H9 (cell line): ENCODE measurements at regions not wholly inside any gene's neighbourhood (a gene's known extent, or its start where the extent isn't known, plus 50 kb on each side); places are given as distances from the start of the nearest gene placed in this dataset.

Experiments used
- DNase-seq: peaks from one replicate; pipeline ENCODE4 v3.0.0-alpha.2; 2017
- H2AFZ ChIP-seq: one replicate; pipeline ENCODE4 v1.6.1; 2013; ENCODE audit warnings: mild to moderate bottlenecking, low read length, control low read depth, moderate library complexity
- H2AK5ac ChIP-seq: 2 replicates; pipeline ENCODE4 v1.6.1; 2013; ENCODE audit warnings: low read length, control low read depth, mixed read lengths; ENCODE audit not compliant: insufficient read length
- H2BK120ac ChIP-seq: one replicate; pipeline ENCODE4 v1.6.1; 2013; ENCODE audit warnings: low read depth, mild to moderate bottlenecking, low read length, control low read depth, inconsistent platforms; ENCODE audit not compliant: poor library complexity, severe bottlenecking
- H2BK12ac ChIP-seq: 2 replicates; pipeline ENCODE4 v1.6.1; 2013; ENCODE audit warnings: low read length, control low read depth, mixed read lengths, low read depth; ENCODE audit not compliant: insufficient read length
- H2BK15ac ChIP-seq: 2 replicates; pipeline ENCODE4 v1.6.1; 2013; ENCODE audit warnings: low read depth, low read length, control low read depth
- H2BK20ac ChIP-seq: one replicate; pipeline ENCODE4 v1.6.1; 2013; ENCODE audit warnings: low read depth, mild to moderate bottlenecking, low read length, control low read depth, inconsistent platforms; ENCODE audit not compliant: poor library complexity, severe bottlenecking
- H2BK5ac ChIP-seq: 2 replicates; pipeline ENCODE4 v1.6.1; 2013; ENCODE audit warnings: low read length, control low read depth, mixed read lengths; ENCODE audit not compliant: insufficient read length
- H3K14ac ChIP-seq: 2 replicates; pipeline ENCODE4 v1.6.1; 2013; ENCODE audit warnings: low read length, control low read depth; ENCODE audit not compliant: insufficient read depth
- H3K18ac ChIP-seq: 2 replicates; pipeline ENCODE4 v1.6.1; 2013; ENCODE audit warnings: low read depth, mild to moderate bottlenecking, mixed read lengths, low read length, control low read depth; ENCODE audit not compliant: insufficient read length
- H3K23ac ChIP-seq: 2 replicates; pipeline ENCODE4 v1.6.1; 2013; ENCODE audit warnings: low read length, control low read depth, mixed read lengths, low read depth; ENCODE audit not compliant: insufficient read length
- H3K23me2 ChIP-seq: 2 replicates; pipeline ENCODE4 v1.6.1; 2013; ENCODE audit warnings: low read depth, mild to moderate bottlenecking, mixed read lengths, low read length, control low read depth; ENCODE audit not compliant: insufficient read length, poor library complexity, severe bottlenecking
- H3K27ac ChIP-seq: 2 replicates; pipeline ENCODE4 v1.5.1; 2013; ENCODE audit warnings: low read length, control low read depth, mixed read lengths, low read depth; ENCODE audit not compliant: insufficient read length
- H3K27me3 ChIP-seq: 2 replicates; pipeline ENCODE4 v1.6.1; 2013; ENCODE audit warnings: low read length, control low read depth, inconsistent platforms; ENCODE audit not compliant: insufficient read depth
- H3K4ac ChIP-seq: 2 replicates; pipeline ENCODE4 v1.6.1; 2013; ENCODE audit warnings: low read depth, mild to moderate bottlenecking, control low read depth, inconsistent platforms, low read length, moderate library complexity
- H3K4me1 ChIP-seq: 2 replicates; pipeline ENCODE4 v1.6.1; 2013; ENCODE audit warnings: low read length, control low read depth, inconsistent platforms; ENCODE audit not compliant: insufficient read depth
- H3K4me2 ChIP-seq: 2 replicates; pipeline ENCODE4 v1.6.1; 2013; ENCODE audit warnings: low read length, control low read depth, mixed read lengths; ENCODE audit not compliant: insufficient read length, insufficient read depth
- H3K56ac ChIP-seq: 2 replicates; pipeline ENCODE4 v1.6.1; 2013; ENCODE audit warnings: low read depth, mild to moderate bottlenecking, mixed read lengths, low read length, control low read depth; ENCODE audit not compliant: insufficient read length
- H3K79me1 ChIP-seq: 2 replicates; pipeline ENCODE4 v1.6.1; 2013; ENCODE audit warnings: low read depth, mild to moderate bottlenecking, moderate library complexity, low read length, control low read depth, inconsistent platforms; ENCODE audit not compliant: insufficient read depth, poor library complexity, severe bottlenecking
- H3K79me2 ChIP-seq: 2 replicates; pipeline ENCODE4 v1.6.1; 2013; ENCODE audit warnings: low read length, control low read depth, inconsistent platforms; ENCODE audit not compliant: insufficient read depth
- H3K9ac ChIP-seq: 2 replicates; pipeline ENCODE4 v1.6.1; 2013; ENCODE audit warnings: low read length, control low read depth, mixed read lengths; ENCODE audit not compliant: insufficient read length; ENCODE audit errors: extremely low read depth
- H3K9me3 ChIP-seq: one replicate; pipeline ENCODE4 v1.6.1; 2013; ENCODE audit warnings: low read depth, low read length, inconsistent platforms; ENCODE audit not compliant: control insufficient read depth
- H3T11ph ChIP-seq: one replicate; pipeline ENCODE4 v1.6.1; 2013; ENCODE audit warnings: mild to moderate bottlenecking, low read length, control low read depth, inconsistent platforms
- H4K20me1 ChIP-seq: one replicate; pipeline ENCODE4 v1.6.1; 2013; ENCODE audit not compliant: control insufficient read depth, insufficient read length, insufficient read depth
- H4K5ac ChIP-seq: 2 replicates; pipeline ENCODE4 v1.6.1; 2013; ENCODE audit warnings: low read depth, mild to moderate bottlenecking, mixed read lengths, low read length, control low read depth; ENCODE audit not compliant: insufficient read length
- H4K8ac ChIP-seq: replicated peaks from 2 replicates; pipeline ENCODE4 v1.6.1; 2013; ENCODE audit warnings: low read length, control low read depth, mixed read lengths, low read depth; ENCODE audit not compliant: insufficient read length
- H4K91ac ChIP-seq: 2 replicates; pipeline ENCODE4 v1.6.1; 2013; ENCODE audit warnings: low read depth, mild to moderate bottlenecking, moderate library complexity, mixed read lengths, low read length, control low read depth; ENCODE audit not compliant: insufficient read length
- H3K27ac Mint-ChIP-seq, 3 experiments: 2 replicates in 2 of 3; 3 replicates in 1 of 3; pipeline ENCODE4 v1.8.0; 2020 to 2021; ENCODE audit warnings: mixed read lengths in 3 of 3, mild to moderate bottlenecking in 1 of 3, moderate library complexity in 1 of 3
- H3K27me3 Mint-ChIP-seq: 2 replicates; pipeline ENCODE4 v1.8.0; 2021; ENCODE audit warnings: low read depth, mild to moderate bottlenecking, moderate library complexity, mixed read lengths
- H3K36me3 Mint-ChIP-seq, 3 experiments: 2 replicates in 2 of 3; 3 replicates in 1 of 3; pipeline ENCODE4 v1.8.0; 2020 to 2021; ENCODE audit warnings: low read depth in 3 of 3, mixed read lengths in 3 of 3; ENCODE audit not compliant: insufficient read depth in 1 of 3
- H3K4me1 Mint-ChIP-seq, 2 experiments: 2 replicates each; pipeline ENCODE4 v1.8.0; 2020; ENCODE audit warnings: mixed read lengths in 2 of 2
- H3K4me3 Mint-ChIP-seq, 2 experiments: 2 replicates in 1 of 2; 3 replicates in 1 of 2; pipeline ENCODE4 v1.8.0; 2020 to 2021; ENCODE audit warnings: mild to moderate bottlenecking in 2 of 2, mixed read lengths in 2 of 2, moderate library complexity in 1 of 2
- H3K9me3 Mint-ChIP-seq, 2 experiments: 2 replicates in 1 of 2; 3 replicates in 1 of 2; pipeline ENCODE4 v1.8.0; 2020; ENCODE audit warnings: mild to moderate bottlenecking in 2 of 2, mixed read lengths in 2 of 2, moderate library complexity in 1 of 2
- WGBS: extraction: QIAGEN DNeasy Blood & Tissue Kit; methylation state at CpG from one replicate; pipeline ENCODE4 v1.1.7; 2013; ENCODE audit warnings: missing lambda C conversion rate, low lambda C conversion rate, mixed read lengths; ENCODE audit not compliant: insufficient read length; ENCODE audit errors: extremely low coverage; 5-methylcytosine and 5-hydroxymethylcytosine counted together
- TF ChIP-seq, protein P1 (sequence below): fragments of 200-600 bp; sonication (generic); conservative IDR thresholded peaks from 3 replicates; pipeline ENCODE4 v1.8.0; 2021; ENCODE audit warnings: antibody characterized with exemption, mild to moderate bottlenecking

DNA sequence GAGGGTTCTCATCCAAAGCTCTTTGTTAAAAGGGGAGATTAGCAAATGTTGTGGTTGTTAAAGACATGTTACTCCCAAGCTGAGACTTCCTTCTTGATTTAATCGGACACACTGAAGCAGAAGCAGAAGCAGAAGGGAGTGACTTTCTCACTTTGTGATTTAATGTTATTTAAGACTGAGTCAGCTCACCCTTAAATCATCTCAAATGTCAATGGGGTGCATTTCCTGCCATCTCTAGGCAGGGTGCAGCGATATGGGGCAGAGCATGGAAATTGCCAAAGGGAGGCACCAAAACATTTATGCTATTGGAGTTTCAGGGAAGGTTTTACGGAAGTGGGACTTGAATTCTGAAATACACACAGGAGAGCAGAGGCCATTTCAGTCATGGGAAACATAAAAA lies 283.6 kb downstream of the ABCC12 start:
- Mint-ChIP-seq H3K27ac (no peak overlapping the region; a peak in 1 of 7 replicates), H3K27me3 (no peaks in the 10 kb centered on the region), H3K4me1 (peaks cover 7 to 18% of the 10 kb centered on the region in 2 experiments; a peak in 3 of 4 replicates), H3K9me3 (peaks cover 4 to 7% of the 10 kb centered on the region in 2 experiments; a peak in 4 of 5 replicates), H3K4me3 (no peak overlapping the region), H3K36me3 (peaks cover 6 to 10% (median 8%) of the 10 kb centered on the region in 3 experiments; a peak in 5 of 7 replicates)
- Histone ChIP-seq H3K56ac (no peak overlapping the region), H2BK5ac (no peak overlapping the region), H2BK12ac (no peak overlapping the region), H4K20me1 (no peaks in the 10 kb centered on the region), H3K4ac (no peak overlapping the region), H4K91ac (no peak overlapping the region), H3K27me3 (no peaks in the 10 kb centered on the region), H3K27ac (no peak overlapping the region), H3K79me1 (no peaks in the 10 kb centered on the region), H3K14ac (no peak overlapping the region), H3K23ac (no peak overlapping the region), H4K8ac (no peak overlapping the region), H2BK120ac (no peak overlapping the region), H3T11ph (no peak overlapping the region), H3K4me1 (no peaks in the 10 kb centered on the region), H3K9ac (no peak overlapping the region), H3K4me2 (no peak overlapping the region), H4K5ac (no peak overlapping the region), H3K18ac (no peak overlapping the region), H2AK5ac (no peak overlapping the region), H3K23me2 (no peaks in the 10 kb centered on the region), H2BK15ac (no peak overlapping the region; the same call in 1 of the 2 replicates), H2AFZ (no peak overlapping the region), H3K79me2 (no peaks in the 10 kb centered on the region), H3K9me3 (no peaks in the 10 kb centered on the region), H2BK20ac (no peak overlapping the region)
- WGBS, result no CpG with 5 or more reads among the region's 3 CpGs
- TF ChIP-seq, protein P1, sequence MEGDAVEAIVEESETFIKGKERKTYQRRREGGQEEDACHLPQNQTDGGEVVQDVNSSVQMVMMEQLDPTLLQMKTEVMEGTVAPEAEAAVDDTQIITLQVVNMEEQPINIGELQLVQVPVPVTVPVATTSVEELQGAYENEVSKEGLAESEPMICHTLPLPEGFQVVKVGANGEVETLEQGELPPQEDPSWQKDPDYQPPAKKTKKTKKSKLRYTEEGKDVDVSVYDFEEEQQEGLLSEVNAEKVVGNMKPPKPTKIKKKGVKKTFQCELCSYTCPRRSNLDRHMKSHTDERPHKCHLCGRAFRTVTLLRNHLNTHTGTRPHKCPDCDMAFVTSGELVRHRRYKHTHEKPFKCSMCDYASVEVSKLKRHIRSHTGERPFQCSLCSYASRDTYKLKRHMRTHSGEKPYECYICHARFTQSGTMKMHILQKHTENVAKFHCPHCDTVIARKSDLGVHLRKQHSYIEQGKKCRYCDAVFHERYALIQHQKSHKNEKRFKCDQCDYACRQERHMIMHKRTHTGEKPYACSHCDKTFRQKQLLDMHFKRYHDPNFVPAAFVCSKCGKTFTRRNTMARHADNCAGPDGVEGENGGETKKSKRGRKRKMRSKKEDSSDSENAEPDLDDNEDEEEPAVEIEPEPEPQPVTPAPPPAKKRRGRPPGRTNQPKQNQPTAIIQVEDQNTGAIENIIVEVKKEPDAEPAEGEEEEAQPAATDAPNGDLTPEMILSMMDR, result no peak
- no peak for DNase-seq
